Endothelial cell of umbilical vein (primary cell): ENCODE measurements at regions not wholly inside any gene's neighbourhood (a gene's known extent, or its start where the extent isn't known, plus 50 kb on each side); places are given as distances from the start of the nearest gene placed in this dataset.

ENCODE experiments used
- BruUV-seq: library from RNA; stranded (reverse); fragments of 400-500 nt; replicated peaks from 2 replicates; lab custom pipeline; 2021; lab: Mats Ljungman, UMichigan
- CTCF ChIA-PET: fragments of 300-600, 350-600 bp; sonication (Branson Sonifier 250); formaldehyde crosslinking; loops from one replicate; lab custom pipeline; 2021; ENCODE audit warnings: antibody characterized with exemption, inconsistent platforms; lab: Charles Lee
- POLR2A ChIA-PET: fragments of 300-600, 350-600 bp; sonication (Branson Sonifier 250); formaldehyde crosslinking; loops from one replicate; lab custom pipeline; 2021; ENCODE audit warnings: antibody characterized with exemption, inconsistent platforms; lab: Charles Lee
- DNase-seq: peaks from one replicate; pipeline ENCODE4 v3.0.0-alpha.2; 2011; ENCODE audit warnings: low read depth, low spot score
- FAIRE-seq: peaks from 2 replicates; lab custom pipeline; 2011; peaks lifted over from hg19 to GRCh38; lab: Jason Lieb, UNC
- H2AFZ ChIP-seq: 2 replicates; pipeline ENCODE4 v1.6.0; 2012; ENCODE audit warnings: low read depth, low read length, control low read depth, inconsistent platforms
- H3K27ac ChIP-seq: 2 replicates; pipeline ENCODE4 v1.5.1; 2011; ENCODE audit warnings: low read depth, mild to moderate bottlenecking, control low read depth, low read length, moderate library complexity; ENCODE audit not compliant: insufficient read depth
- H3K27me3 ChIP-seq, 2 experiments: 2 replicates each; pipeline versions ENCODE4 v1.6.0 to v1.6.1; 2011; ENCODE audit warnings: low read length in 2 of 2, mixed read lengths in 1 of 2; ENCODE audit not compliant: control insufficient read depth in 2 of 2, insufficient read depth in 2 of 2
- H3K36me3 ChIP-seq, 2 experiments: 2 replicates in 1 of 2; 3 replicates in 1 of 2; pipeline ENCODE4 v1.5.1; 2011; ENCODE audit warnings: low read length in 2 of 2, mild to moderate bottlenecking in 1 of 2, moderate library complexity in 1 of 2; ENCODE audit not compliant: control insufficient read depth in 2 of 2, insufficient read depth in 2 of 2; ENCODE audit errors: extremely low read depth in 1 of 2
- H3K4me1 ChIP-seq: 3 replicates; pipeline ENCODE4 v1.5.1; 2011; ENCODE audit warnings: mild to moderate bottlenecking, low read length; ENCODE audit not compliant: control insufficient read depth, insufficient read depth; ENCODE audit errors: extremely low read depth
- H3K4me2 ChIP-seq: 2 replicates; pipeline ENCODE4 v1.6.1; 2011; ENCODE audit warnings: low read length, control low read depth, mixed read lengths; ENCODE audit not compliant: insufficient read depth
- H3K4me3 ChIP-seq, 3 experiments: fragments of 200-600 bp in 1 of 3; sonication (generic), shearing (Covaris generic) in 1 of 3; replicated peaks in 1 of 3; 2 replicates each; pipeline ENCODE4 v1.5.1; 2011 to 2016; ENCODE audit warnings: control low read depth in 3 of 3, low read length in 3 of 3, mild to moderate bottlenecking in 2 of 3, inconsistent platforms in 1 of 3, low read depth in 1 of 3, moderate library complexity in 1 of 3; ENCODE audit not compliant: insufficient read depth in 1 of 3
- H3K79me2 ChIP-seq: 2 replicates; pipeline ENCODE4 v1.6.0; 2012; ENCODE audit warnings: low read length, inconsistent platforms; ENCODE audit not compliant: control insufficient read depth, insufficient read depth
- H3K9ac ChIP-seq: replicated peaks from 2 replicates; pipeline ENCODE3; 2011; ENCODE audit warnings: low read length, control low read depth; ENCODE audit not compliant: insufficient read depth; ENCODE audit errors: extremely low read depth
- H3K9me1 ChIP-seq: replicated peaks from 3 replicates; pipeline ENCODE4 v1.6.0; 2011; ENCODE audit warnings: mild to moderate bottlenecking, low read length; ENCODE audit not compliant: control insufficient read depth, insufficient read depth; ENCODE audit errors: extremely low read depth
- H3K9me3 ChIP-seq: replicated peaks from 2 replicates; pipeline ENCODE4 v1.5.1; 2012; ENCODE audit warnings: low read length, inconsistent platforms; ENCODE audit not compliant: control insufficient read depth, insufficient read depth
- H4K20me1 ChIP-seq: replicated peaks from 2 replicates; pipeline ENCODE3; 2011; ENCODE audit warnings: mild to moderate bottlenecking, low read length; ENCODE audit not compliant: control insufficient read depth, insufficient read depth; ENCODE audit errors: extremely low read depth
- EZH2 ChIP-seq: IDR thresholded peaks from 2 replicates; pipeline ENCODE4 v1.6.1; 2012; ENCODE audit warnings: borderline replicate concordance, low read depth, mild to moderate bottlenecking, moderate library complexity, low read length, inconsistent platforms; ENCODE audit not compliant: severe bottlenecking
- FOS ChIP-seq: IDR thresholded peaks from 2 replicates; pipeline ENCODE4 v1.6.1; 2011; ENCODE audit warnings: mild to moderate bottlenecking, low read length, moderate library complexity, borderline replicate concordance; ENCODE audit not compliant: insufficient read depth
- GATA2 ChIP-seq: IDR thresholded peaks from 2 replicates; pipeline ENCODE4 v1.7.0; 2011; ENCODE audit warnings: low read depth, mild to moderate bottlenecking, moderate library complexity, mixed read lengths, low read length; ENCODE audit not compliant: insufficient read length, insufficient read depth
- JUN ChIP-seq: IDR thresholded peaks from 2 replicates; pipeline ENCODE4 v1.6.1; 2011; ENCODE audit warnings: borderline replicate concordance, low read depth; ENCODE audit not compliant: insufficient read length, insufficient read depth
- MYC ChIP-seq: IDR thresholded peaks from one replicate; pipeline ENCODE4 v1.6.1; 2011; ENCODE audit warnings: mild to moderate bottlenecking, low read depth, low read length
- POLR2A ChIP-seq: IDR thresholded peaks from 2 replicates; pipeline ENCODE4 v1.6.1; 2012; ENCODE audit warnings: low read depth, mild to moderate bottlenecking, control low read depth, low read length
- POLR2AphosphoS5 ChIP-seq: IDR thresholded peaks from 2 replicates; pipeline ENCODE4 v1.6.1; 2012; ENCODE audit warnings: low read depth, mild to moderate bottlenecking, control low read depth, low read length, moderate library complexity; ENCODE audit not compliant: insufficient read depth
- dilution Hi-C: fragments of 300-500 bp; cut with MboI; formaldehyde crosslinking; loops from one replicate; pipeline ENCODE4 v1.15.0; 2019; ENCODE audit warnings: low sequenced_read_pairs; ENCODE audit not compliant: extremely low pct_ligation_motif_present
- intact Hi-C: fragments of 100-400 bp; cut with micrococcal nuclease; formaldehyde crosslinking; loops from one replicate; pipeline ENCODE4 v1.10.0; 2022
- TF ChIP-seq, protein P1 (sequence below), 2 donors: IDR thresholded peaks; 1 replicate in 1 of 2; 2 replicates in 1 of 2; pipeline ENCODE4 v1.5.1; 2011; ENCODE audit warnings: low read length in 2 of 2, mild to moderate bottlenecking in 2 of 2, moderate library complexity in 2 of 2, control low read depth in 1 of 2, inconsistent platforms in 1 of 2, low read depth in 1 of 2; ENCODE audit not compliant: insufficient read depth in 1 of 2; ENCODE audit errors: extremely low read depth in 1 of 2
- TF ChIP-seq, protein P2 (sequence below): IDR thresholded peaks from 2 replicates; pipeline ENCODE4 v1.6.1; 2011; ENCODE audit not compliant: insufficient read depth, insufficient read length

GRCh38 chr22:49567899-49568750, 259.5 kb downstream of the BRD1 start:
- Histone ChIP-seq H3K36me3 (no peaks in the 10 kb centered on the region), H3K4me3 (no peak overlapping the region), H3K9ac (no peak overlapping the region), H3K4me1 (no peaks in the 10 kb centered on the region), H3K9me1 (no peaks in the 10 kb centered on the region), H3K9me3 (peaks cover 4% of the 10 kb centered on the region), H4K20me1 (no peaks in the 10 kb centered on the region), H3K27ac (no peak overlapping the region), H3K79me2 (no peaks in the 10 kb centered on the region), H2AFZ (no peak overlapping the region), H3K27me3 (no peaks in the 10 kb centered on the region), H3K4me2 (no peak overlapping the region)
- FAIRE-seq = no peak
- dilution Hi-C loops = no loop called here
- no peak for DNase-seq
- intact Hi-C loops = no loop called here
- no TSS peak for BruUV-seq
- POLR2A ChIA-PET = no interaction called here
- TF ChIP-seq MYC (no peak), GATA2 (no peak), POLR2A (no peak), POLR2AphosphoS5 (no peak), EZH2 (no peak), FOS (no peak), JUN (no peak)
- TF ChIP-seq, protein P1, sequence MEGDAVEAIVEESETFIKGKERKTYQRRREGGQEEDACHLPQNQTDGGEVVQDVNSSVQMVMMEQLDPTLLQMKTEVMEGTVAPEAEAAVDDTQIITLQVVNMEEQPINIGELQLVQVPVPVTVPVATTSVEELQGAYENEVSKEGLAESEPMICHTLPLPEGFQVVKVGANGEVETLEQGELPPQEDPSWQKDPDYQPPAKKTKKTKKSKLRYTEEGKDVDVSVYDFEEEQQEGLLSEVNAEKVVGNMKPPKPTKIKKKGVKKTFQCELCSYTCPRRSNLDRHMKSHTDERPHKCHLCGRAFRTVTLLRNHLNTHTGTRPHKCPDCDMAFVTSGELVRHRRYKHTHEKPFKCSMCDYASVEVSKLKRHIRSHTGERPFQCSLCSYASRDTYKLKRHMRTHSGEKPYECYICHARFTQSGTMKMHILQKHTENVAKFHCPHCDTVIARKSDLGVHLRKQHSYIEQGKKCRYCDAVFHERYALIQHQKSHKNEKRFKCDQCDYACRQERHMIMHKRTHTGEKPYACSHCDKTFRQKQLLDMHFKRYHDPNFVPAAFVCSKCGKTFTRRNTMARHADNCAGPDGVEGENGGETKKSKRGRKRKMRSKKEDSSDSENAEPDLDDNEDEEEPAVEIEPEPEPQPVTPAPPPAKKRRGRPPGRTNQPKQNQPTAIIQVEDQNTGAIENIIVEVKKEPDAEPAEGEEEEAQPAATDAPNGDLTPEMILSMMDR (IDR thresholded peaks at IDR 0.05; ENCODE audit: extremely low read depth in 1 of 2, insufficient read depth in 1 of 2, low read depth in 1 of 2, low read length in 2 of 2) = no peak
- TF ChIP-seq, protein P2, sequence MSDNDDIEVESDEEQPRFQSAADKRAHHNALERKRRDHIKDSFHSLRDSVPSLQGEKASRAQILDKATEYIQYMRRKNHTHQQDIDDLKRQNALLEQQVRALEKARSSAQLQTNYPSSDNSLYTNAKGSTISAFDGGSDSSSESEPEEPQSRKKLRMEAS = no peak
- CTCF ChIA-PET = no interaction called here
